ENCODE measurements at regions not wholly inside any gene's neighbourhood (a gene's known extent, or its start where the extent isn't known, plus 50 kb on each side); places are given as distances from the start of the nearest gene placed in this dataset.

GRCh38 chr19:27752530-27753184 is 1460.3 kb downstream of the UQCRFS1 start:
- no peak overlapping the region for H3K9ac ChIP-seq (ENCODE audit: extremely low read depth, insufficient read length, low read length)
- H3K27me3 ChIP-seq (ENCODE audit: insufficient read depth, low read length) = peaks cover 15% of the 10 kb centered on the region; the same call in 1 of the 2 replicates
- H3K79me1 ChIP-seq (ENCODE audit: insufficient read depth, low read depth, low read length, poor library complexity, severe bottlenecking) = no peaks in the 10 kb centered on the region
- no peak overlapping the region for H3K4ac ChIP-seq (ENCODE audit: low read depth, low read length)
- no peaks in the 10 kb centered on the region for H3K23me2 ChIP-seq (ENCODE audit: insufficient read length, low read depth, low read length, poor library complexity, severe bottlenecking)
- no peaks in the 10 kb centered on the region for H3K9me3 ChIP-seq (ENCODE audit: control insufficient read depth, low read depth, low read length)
- no peak for DNase-seq
- H3K14ac ChIP-seq (ENCODE audit: insufficient read depth, low read length) = no peak overlapping the region
- no peak overlapping the region for H2AK5ac ChIP-seq (ENCODE audit: insufficient read length, low read length)
- Mint-ChIP-seq H3K27ac (no peak overlapping the region), H3K4me1 (peaks cover 28 to 39% of the 10 kb centered on the region in 2 experiments), H3K9me3 (peaks cover 24 to 27% of the 10 kb centered on the region in 2 experiments), H3K4me3 (no peak overlapping the region), H3K27me3 (ENCODE audit: low read depth) (peaks cover 96% of the 10 kb centered on the region), H3K36me3 (ENCODE audit: insufficient read depth in 1 of 3, low read depth in 3 of 3) (peaks cover 0 to 18% (median 0%) of the 10 kb centered on the region in 3 experiments; a peak in 3 of 7 replicates)
- H2BK15ac ChIP-seq (ENCODE audit: low read depth, low read length) = no peak overlapping the region
- H3T11ph ChIP-seq (ENCODE audit: low read length) = no peak overlapping the region
- H3K79me2 ChIP-seq (ENCODE audit: insufficient read depth, low read length) = no peaks in the 10 kb centered on the region; the same call in 1 of the 2 replicates
- H3K27ac ChIP-seq (ENCODE audit: insufficient read length, low read depth, low read length) = no peak overlapping the region
- no CpG with 5 or more reads among the region's 6 CpGs for WGBS (ENCODE audit: extremely low coverage, insufficient read length, low lambda C conversion rate)
- TF ChIP-seq CTCF (conservative IDR thresholded peaks at IDR 0.05) = no peak
- no peak overlapping the region for H2BK5ac ChIP-seq (ENCODE audit: insufficient read length, low read length)
- H4K8ac ChIP-seq (replicated peaks; ENCODE audit: insufficient read length, low read depth, low read length) = no peak overlapping the region
- no peak overlapping the region for H4K5ac ChIP-seq (ENCODE audit: insufficient read length, low read depth, low read length)
- no peaks in the 10 kb centered on the region for H4K20me1 ChIP-seq (ENCODE audit: control insufficient read depth, insufficient read depth, insufficient read length)
- H3K18ac ChIP-seq (ENCODE audit: insufficient read length, low read depth, low read length) = no peak overlapping the region
- H4K91ac ChIP-seq (ENCODE audit: insufficient read length, low read depth, low read length) = no peak overlapping the region
- no peak overlapping the region for H2AFZ ChIP-seq (ENCODE audit: low read length)
- no peaks in the 10 kb centered on the region for H3K4me1 ChIP-seq (ENCODE audit: insufficient read depth, low read length)
- H3K56ac ChIP-seq (ENCODE audit: insufficient read length, low read depth, low read length) = no peak overlapping the region
- H3K4me2 ChIP-seq (ENCODE audit: insufficient read depth, insufficient read length, low read length) = no peak overlapping the region
- H2BK20ac ChIP-seq (ENCODE audit: low read depth, low read length, poor library complexity, severe bottlenecking) = no peak overlapping the region
- no peak overlapping the region for H2BK120ac ChIP-seq (ENCODE audit: low read depth, low read length, poor library complexity, severe bottlenecking)
- H3K23ac ChIP-seq (ENCODE audit: insufficient read length, low read depth, low read length) = no peak overlapping the region
- H2BK12ac ChIP-seq (ENCODE audit: insufficient read length, low read depth, low read length) = no peak overlapping the region
